ENCODE measurements at regions not wholly inside any gene's neighbourhood (a gene's known extent, or its start where the extent isn't known, plus 50 kb on each side); places are given as distances from the start of the nearest gene placed in this dataset.

- no peak overlapping the region for H2AK5ac ChIP-seq (ENCODE audit: low read depth, low read length)
- no peak overlapping the region for H2BK12ac ChIP-seq (ENCODE audit: low read depth, low read length)
- no peaks in the 10 kb centered on the region for H3K27me3 ChIP-seq (replicated peaks in 1 of 4; ENCODE audit: control insufficient read depth in 3 of 4, extremely low read depth in 1 of 4, insufficient read depth in 3 of 4, low read length in 3 of 4)
- no peak overlapping the region for H2BK15ac ChIP-seq (ENCODE audit: low read length)
- no peaks in the 10 kb centered on the region for H3K23me2 ChIP-seq (ENCODE audit: low read depth, low read length)
- CTCF ChIA-PET (ENCODE audit: partially characterized antibody) = no interaction called here
- no peak for DNase-seq (ENCODE audit: low read depth in 1 of 2, low spot score in 2 of 2)
- TF ChIP-seq YY1 (IDR thresholded peaks at IDR 0.05; ENCODE audit: low read depth, low read length) (no peak), SP2 (IDR thresholded peaks at IDR 0.05; ENCODE audit: low read length) (no peak), RAD21 (IDR thresholded peaks at IDR 0.05 in 1 of 2, conservative IDR thresholded peaks at IDR 0.05 in 1 of 2; ENCODE audit: low read depth in 2 of 2, low read length in 2 of 2) (no peak), ASH2L (IDR thresholded peaks at IDR 0.05; ENCODE audit: low read length) (no peak), KDM1A (IDR thresholded peaks at IDR 0.05; ENCODE audit: borderline replicate concordance, low read length) (no peak), CTBP2 (IDR thresholded peaks at IDR 0.05; ENCODE audit: borderline replicate concordance, insufficient read depth, insufficient read length, low read length) (no peak), SP1 (IDR thresholded peaks at IDR 0.05; ENCODE audit: low read depth, low read length) (no peak), ATF3 (IDR thresholded peaks at IDR 0.05; ENCODE audit: insufficient read depth, low read depth, low read length) (no peak), CBX8 (IDR thresholded peaks at IDR 0.05; ENCODE audit: borderline replicate concordance, low read depth, low read length) (no peak), GABPA (IDR thresholded peaks at IDR 0.05; ENCODE audit: borderline replicate concordance, insufficient read depth, low read length) (no peak), GTF2F1 (IDR thresholded peaks at IDR 0.05; ENCODE audit: borderline replicate concordance, low read depth, low read length) (no peak), RNF2 (IDR thresholded peaks at IDR 0.05; ENCODE audit: borderline replicate concordance, low read depth, low read length, missing control alignments, poor library complexity, severe bottlenecking) (no peak)
- FAIRE-seq = no peak
- no peaks in the 10 kb centered on the region for H3K79me2 ChIP-seq (ENCODE audit: control insufficient read depth in 1 of 2, insufficient read depth in 2 of 2, low read length in 2 of 2)
- POLR2A ChIA-PET (ENCODE audit: partially characterized antibody) = no interaction called here
- no peak overlapping the region for H3K14ac ChIP-seq (ENCODE audit: insufficient read length)
- H3K79me1 ChIP-seq (ENCODE audit: low read depth, low read length) = no peaks in the 10 kb centered on the region
- H3K9ac ChIP-seq (replicated peaks in 1 of 4; ENCODE audit: extremely low read depth in 1 of 4, low read depth in 3 of 4, low read length in 3 of 4) = no peak overlapping the region
- H2BK20ac ChIP-seq (ENCODE audit: low read length) = no peak overlapping the region
- H4K91ac ChIP-seq (replicated peaks; ENCODE audit: insufficient read length, low read length) = no peak overlapping the region
- H3K23ac ChIP-seq (ENCODE audit: insufficient read length) = no peak overlapping the region
- H4K5ac ChIP-seq (ENCODE audit: insufficient read length, low read depth, low read length) = no peak overlapping the region
- H3K4me1 ChIP-seq (replicated peaks in 1 of 4; ENCODE audit: control insufficient read depth in 3 of 4, insufficient read depth in 4 of 4, low read length in 3 of 4) = no peaks in the 10 kb centered on the region
- no peak overlapping the region for H3K27ac ChIP-seq (ENCODE audit: low read depth, low read length)
- no peak overlapping the region for H3K4me2 ChIP-seq (ENCODE audit: insufficient read depth in 1 of 2, low read depth in 2 of 2, low read length in 2 of 2)
- H3K36me3 ChIP-seq (ENCODE audit: control insufficient read depth in 2 of 4, insufficient read depth in 4 of 4, low read length in 3 of 4) = no peaks in the 10 kb centered on the region
- H3K4me3 ChIP-seq (ENCODE audit: extremely low read depth in 1 of 4, insufficient read depth in 2 of 4, low read depth in 3 of 4, low read length in 4 of 4) = no peak overlapping the region
- no peak overlapping the region for H3K56ac ChIP-seq (replicated peaks; ENCODE audit: insufficient read length, low read depth, low read length)
- no peak overlapping the region for H4K8ac ChIP-seq (ENCODE audit: extremely low read depth, insufficient read depth, low read length)
- no peak overlapping the region for H3K18ac ChIP-seq (ENCODE audit: extremely low read depth, low read length)
- no peak overlapping the region for H2BK120ac ChIP-seq (replicated peaks; ENCODE audit: low read depth, low read length)
- H4K20me1 ChIP-seq (replicated peaks in 1 of 2; ENCODE audit: control insufficient read depth in 1 of 2, insufficient read depth in 2 of 2, low read length in 2 of 2) = no peaks in the 10 kb centered on the region
- H2AFZ ChIP-seq (ENCODE audit: low read length) = no peak overlapping the region
- H2BK5ac ChIP-seq (ENCODE audit: low read depth, low read length) = no peak overlapping the region
- no peaks in the 10 kb centered on the region for H3K9me3 ChIP-seq (ENCODE audit: insufficient read depth in 2 of 2, low read depth in 1 of 2, low read length in 1 of 2)
- no peak overlapping the region for H3K4ac ChIP-seq (replicated peaks; ENCODE audit: insufficient read length, low read depth, low read length)
Observed at GRCh38 chr5:100469767-100470166, 65.4 kb upstream of the FAM174A start.

All from H1 (cell line).